Erythroblast (primary cell): ENCODE measurements at regions not wholly inside any gene's neighbourhood (a gene's known extent, or its start where the extent isn't known, plus 50 kb on each side); places are given as distances from the start of the nearest gene placed in this dataset.

Experiments used
- GATA1 ChIP-seq: IDR thresholded peaks from 2 replicates; pipeline ENCODE4 v1.6.1; 2011; ENCODE audit warnings: low read depth, mild to moderate bottlenecking, control low read depth, low read length, moderate library complexity
- POLR2A ChIP-seq: IDR thresholded peaks from 2 replicates; pipeline ENCODE4 v1.6.1; 2011; ENCODE audit warnings: mild to moderate bottlenecking, low read length

DNA sequence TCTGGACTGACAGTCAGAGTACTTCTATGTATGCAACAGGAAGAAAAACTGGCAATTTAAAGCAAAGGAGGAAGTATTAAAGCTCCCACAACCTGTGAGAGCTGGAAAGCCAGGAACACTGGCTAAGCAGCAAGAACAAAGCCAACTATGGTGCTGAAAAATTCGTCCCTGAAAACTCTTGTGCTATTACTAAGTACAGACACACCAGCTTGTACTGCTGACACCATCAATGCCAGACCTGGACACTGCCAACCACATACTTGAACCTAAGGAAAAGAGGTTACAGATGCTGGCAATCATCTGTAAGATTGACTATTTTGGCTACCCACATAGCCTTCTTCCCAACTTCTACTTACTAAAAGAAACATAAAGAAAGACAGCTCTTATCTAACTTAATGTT lies 1110.6 kb downstream of the SORCS3 start:
- TF ChIP-seq POLR2A (no peak), GATA1 (no peak)
